ENCODE measurements at regions not wholly inside any gene's neighbourhood (a gene's known extent, or its start where the extent isn't known, plus 50 kb on each side); places are given as distances from the start of the nearest gene placed in this dataset.

- no peak for TF ChIP-seq EZH2 (IDR thresholded peaks at IDR 0.05; ENCODE audit: borderline replicate concordance, insufficient read depth, low read depth, low read length, poor library complexity, severe bottlenecking)
- no peak for TF ChIP-seq CTCF (IDR thresholded peaks at IDR 0.05)
These were observed 450.5 kb upstream of the PTPRD start for GRCh38 chr9:11063263-11063662.

All from B cell (primary cell).